C4-2B (cell line): ENCODE measurements at regions not wholly inside any gene's neighbourhood (a gene's known extent, or its start where the extent isn't known, plus 50 kb on each side); places are given as distances from the start of the nearest gene placed in this dataset.

Experiments
- CTCF ChIP-seq: fragments of 450-650 bp; conservative IDR thresholded peaks from 2 replicates; pipeline ENCODE4 v1.5.1; 2017; ENCODE audit warnings: mild to moderate bottlenecking
- ZFX ChIP-seq: fragments of 450-650 bp; IDR thresholded peaks from 2 replicates; pipeline ENCODE4 v1.6.1; 2017

- TF ChIP-seq CTCF, result no peak
- no peak for TF ChIP-seq ZFX
These were observed 493.0 kb downstream of the MN1 start for GRCh38 chr22:27308513-27308912.
